SK-N-SH (cell line): ENCODE measurements at regions not wholly inside any gene's neighbourhood (a gene's known extent, or its start where the extent isn't known, plus 50 kb on each side); places are given as distances from the start of the nearest gene placed in this dataset.
"Not testable (repeated sequence)": the region's sequence is repeated elsewhere in the genome, so short reads cannot be mapped to it uniquely, and the experiment has no call there.

Experiments used
- CTCF ChIA-PET: fragments of 300-600, 350-600 bp; formaldehyde crosslinking; extraction: SDS; loops from one replicate; lab custom pipeline; 2021; lab: Yijun Ruan, JAX
- POLR2A ChIA-PET: fragments of 350-600 bp; sonication (Branson Sonifier 250); formaldehyde crosslinking; extraction: SDS; loops from one replicate; lab custom pipeline; 2020; ENCODE audit warnings: antibody characterized with exemption, inconsistent platforms; lab: Yijun Ruan, JAX
- DNase-seq: peaks from one replicate; pipeline ENCODE4 v3.0.0; 2012
- H2AFZ ChIP-seq: fragments of 200-600 bp; sonication (generic); 2 replicates; pipeline ENCODE4 v1.8.1; 2016; ENCODE audit warnings: antibody characterized with exemption, mild to moderate bottlenecking, low read depth
- H3F3A ChIP-seq: fragments of 200-600 bp; sonication (generic); replicated peaks from 2 replicates; pipeline ENCODE3; 2016; ENCODE audit warnings: antibody characterized with exemption, mild to moderate bottlenecking; ENCODE audit not compliant: insufficient read depth
- H3K27ac ChIP-seq, 2 experiments: fragments of 200-500 bp in 1 of 2; fragments of 200-600 bp in 1 of 2; sonication (Bioruptor generic) in 1 of 2; sonication (generic), shearing (Covaris generic) in 1 of 2; 2 replicates each; pipeline versions ENCODE4 v1.5.1 to v1.6.1; 2014 to 2016; ENCODE audit warnings: low read depth in 2 of 2, inconsistent platforms in 1 of 2, low read length in 1 of 2, mild to moderate bottlenecking in 1 of 2, mixed read lengths in 1 of 2
- H3K27me3 ChIP-seq: fragments of 200-600 bp; sonication (generic), shearing (Covaris generic); 2 replicates; pipeline ENCODE4 v1.6.1; 2016; ENCODE audit warnings: mixed run types; ENCODE audit not compliant: insufficient read depth
- H3K36me3 ChIP-seq, 2 experiments: fragments of 200-500 bp in 1 of 2; fragments of 200-600 bp in 1 of 2; sonication (Bioruptor generic) in 1 of 2; sonication (generic) in 1 of 2; replicated peaks in 1 of 2; 2 replicates each; pipeline versions ENCODE3 to v1.5.1; 2014 to 2016; ENCODE audit warnings: low read length in 1 of 2, mild to moderate bottlenecking in 1 of 2; ENCODE audit not compliant: insufficient read depth in 2 of 2, control insufficient read depth in 1 of 2
- H3K4me1 ChIP-seq, 2 experiments: fragments of 200-500 bp in 1 of 2; fragments of 200-600 bp in 1 of 2; sonication (Bioruptor generic) in 1 of 2; sonication (generic), shearing (Covaris generic) in 1 of 2; 2 replicates each; pipeline versions ENCODE4 v1.5.1 to v1.6.1; 2014 to 2016; ENCODE audit warnings: low read depth in 1 of 2, low read length in 1 of 2, mixed run types in 1 of 2; ENCODE audit not compliant: insufficient read depth in 2 of 2, control insufficient read depth in 1 of 2
- H3K4me2 ChIP-seq: fragments of 200-600 bp; sonication (generic), shearing (Covaris generic); 2 replicates; pipeline ENCODE4 v1.6.1; 2017; ENCODE audit warnings: mixed run types
- H3K4me3 ChIP-seq, 2 experiments: fragments of 200-500 bp in 1 of 2; fragments of 200-600 bp in 1 of 2; sonication (Bioruptor generic) in 1 of 2; sonication (generic), shearing (Covaris generic) in 1 of 2; 2 replicates each; pipeline versions ENCODE4 v1.5.1 to v1.8.1; 2014 to 2016; ENCODE audit warnings: low read depth in 2 of 2, inconsistent platforms in 1 of 2, low read length in 1 of 2, mild to moderate bottlenecking in 1 of 2, mixed read lengths in 1 of 2, moderate library complexity in 1 of 2
- H3K79me2 ChIP-seq: fragments of 200-600 bp; sonication (generic); 2 replicates; pipeline ENCODE4 v1.8.1; 2017; ENCODE audit warnings: mild to moderate bottlenecking; ENCODE audit not compliant: insufficient read depth
- H3K9ac ChIP-seq: fragments of 200-600 bp; sonication (generic); 2 replicates; pipeline ENCODE4 v1.6.1; 2017; ENCODE audit warnings: mixed run types
- H3K9me2 ChIP-seq: fragments of 200-600 bp; sonication (generic); 2 replicates; pipeline ENCODE4 v1.6.1; 2017; ENCODE audit warnings: mixed run types
- H3K9me3 ChIP-seq: fragments of 200-600 bp; sonication (generic); 2 replicates; pipeline ENCODE4 v1.6.1; 2017; ENCODE audit warnings: mixed run types, mild to moderate bottlenecking, moderate library complexity
- H4K20me1 ChIP-seq: fragments of 200-600 bp; sonication (generic); 2 replicates; pipeline ENCODE4 v1.6.1; 2017; ENCODE audit warnings: mild to moderate bottlenecking, mixed run types; ENCODE audit not compliant: insufficient read depth
- ELF1 ChIP-seq: IDR thresholded peaks from 2 replicates; pipeline ENCODE4 v1.4.0; 2012
- EZH2phosphoT487 ChIP-seq: fragments of 200-600 bp; sonication (generic); IDR thresholded peaks from 2 replicates; pipeline ENCODE4 v1.6.1; 2017; ENCODE audit warnings: low read depth, mixed run types, mild to moderate bottlenecking, antibody characterized with exemption, moderate library complexity, borderline replicate concordance
- FOSL2 ChIP-seq: IDR thresholded peaks from 2 replicates; pipeline ENCODE4 v1.4.0; 2012; ENCODE audit warnings: low read depth, mild to moderate bottlenecking, moderate library complexity, borderline replicate concordance
- FOXJ3 ChIP-seq: sonication (generic); formaldehyde crosslinking; IDR thresholded peaks from 2 replicates; pipeline ENCODE4 v1.5.1; 2020; ENCODE audit warnings: mild to moderate bottlenecking, missing genetic modification reagents
- FOXM1 ChIP-seq: IDR thresholded peaks from 2 replicates; pipeline ENCODE4 v1.4.0; 2012; ENCODE audit warnings: low read depth, mild to moderate bottlenecking
- JUND ChIP-seq: IDR thresholded peaks from 2 replicates; pipeline ENCODE4 v1.4.0; 2012
- NFIC ChIP-seq: IDR thresholded peaks from 2 replicates; pipeline ENCODE4 v1.4.0; 2012; ENCODE audit warnings: borderline replicate concordance
- POLR2AphosphoS5 ChIP-seq: IDR thresholded peaks from 2 replicates; pipeline ENCODE4 v1.6.1; 2012; ENCODE audit warnings: low read depth, low read length
- RCOR1 ChIP-seq: fragments of 150-350 bp; IDR thresholded peaks from 2 replicates; pipeline ENCODE4 v1.6.1; 2017; ENCODE audit warnings: antibody characterized with exemption, low read length
- RFX5 ChIP-seq: IDR thresholded peaks from 2 replicates; pipeline ENCODE4 v1.6.1; 2012; ENCODE audit warnings: mild to moderate bottlenecking, improper control_type of control experiment, low read length
- TAF1 ChIP-seq: IDR thresholded peaks from 2 replicates; pipeline ENCODE4 v1.6.1; 2012; ENCODE audit warnings: low read depth, mild to moderate bottlenecking, low read length, moderate library complexity, borderline replicate concordance
- TCF12 ChIP-seq: IDR thresholded peaks from 2 replicates; pipeline ENCODE4 v1.4.0; 2012
- YY1 ChIP-seq: IDR thresholded peaks from 2 replicates; pipeline ENCODE4 v1.4.0; 2012; ENCODE audit warnings: low read depth, mild to moderate bottlenecking
- WGBS: methylation state at CpG from one replicate; pipeline ENCODE4 v1.1.6; 2017; ENCODE audit warnings: low lambda C conversion rate; 5-methylcytosine and 5-hydroxymethylcytosine counted together
- TF ChIP-seq, protein P1 (sequence below): fragments of 200-600 bp; sonication (generic); IDR thresholded peaks from 2 replicates; pipeline ENCODE4 v1.6.1; 2017; ENCODE audit warnings: antibody characterized with exemption, mild to moderate bottlenecking, moderate library complexity
- TF ChIP-seq, protein P2 (sequence below): IDR thresholded peaks from 2 replicates; pipeline ENCODE4 v1.6.1; 2012; ENCODE audit warnings: mild to moderate bottlenecking, low read depth, low read length, moderate library complexity

DNA sequence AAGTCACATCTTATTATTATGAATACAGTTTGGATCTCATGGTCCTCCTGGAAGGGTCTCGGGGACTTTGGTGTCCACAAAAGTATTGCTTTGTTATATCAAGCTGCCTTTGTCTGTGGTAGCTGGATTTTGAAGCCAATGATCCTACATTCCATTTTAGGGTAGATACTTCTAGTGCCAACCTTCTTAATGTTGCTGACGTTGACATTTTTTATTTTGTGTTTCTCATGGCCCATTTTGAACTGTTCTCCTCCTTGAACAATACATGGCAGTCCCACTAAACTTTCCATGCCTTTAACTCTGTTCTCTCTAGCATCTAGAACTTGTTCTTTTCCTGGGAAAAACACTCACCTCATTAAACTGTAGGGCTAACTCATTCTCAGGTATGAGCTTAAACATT is 425.8 kb downstream of the KCTD16 start:
- H3K4me3 ChIP-seq = no peak overlapping the region
- no peaks in the 10 kb centered on the region for H3K36me3 ChIP-seq
- no peak overlapping the region for H2AFZ ChIP-seq
- H4K20me1 ChIP-seq = no peaks in the 10 kb centered on the region
- H3F3A ChIP-seq = no peaks in the 10 kb centered on the region
- H3K9me2 ChIP-seq = no peaks in the 10 kb centered on the region
- no peaks in the 10 kb centered on the region for H3K9me3 ChIP-seq
- DNase-seq = no peak
- TF ChIP-seq POLR2AphosphoS5 (no peak), EZH2phosphoT487 (no peak)
- TF ChIP-seq, all 33 proteins: peak for 0
- 21% methylated on average over 2 of the region's 2 CpGs for WGBS
- Histone ChIP-seq H3K4me1 (no peaks in the 10 kb centered on the region; a peak in 1 of 4 replicates), H3K79me2 (no peaks in the 10 kb centered on the region), H3K4me2 (no peak overlapping the region), H3K27ac (no peak overlapping the region), H3K9ac (no peak overlapping the region), H3K27me3 (no peaks in the 10 kb centered on the region)
- POLR2A ChIA-PET = no interaction called here
- CTCF ChIA-PET = no interaction called here

DNA sequence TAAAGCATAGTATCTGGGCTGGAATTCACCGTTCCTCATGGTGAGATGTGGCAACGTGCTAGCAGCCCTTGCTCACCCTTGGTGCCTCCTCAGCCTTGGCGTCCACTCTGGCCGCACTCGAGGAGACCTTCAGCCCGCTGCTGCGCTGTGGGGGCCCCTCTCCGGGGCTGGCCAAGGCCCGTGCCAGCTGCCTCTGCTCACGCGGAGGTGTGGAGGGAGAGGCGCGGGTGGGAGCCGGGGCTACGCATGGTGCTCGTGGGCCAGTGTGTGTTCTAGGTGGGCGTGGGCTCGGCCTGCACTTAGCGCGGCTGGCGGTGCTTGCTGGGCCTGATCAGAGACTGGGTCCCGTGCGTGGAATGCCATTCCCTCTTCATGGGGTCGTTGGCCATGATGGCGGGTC is 424.2 kb downstream of the KCTD16 start:
- no peaks in the 10 kb centered on the region for H4K20me1 ChIP-seq
- no peaks in the 10 kb centered on the region for H3K9me3 ChIP-seq
- H3K27me3 ChIP-seq = no peaks in the 10 kb centered on the region
- H3K9ac ChIP-seq = no peak overlapping the region
- H3K9me2 ChIP-seq = no peaks in the 10 kb centered on the region
- CTCF ChIA-PET = no interaction called here
- TF ChIP-seq POLR2AphosphoS5 (no peak), TAF1 (no peak), NFIC (no peak), FOSL2 (no peak), FOXM1 (no peak), JUND (no peak), ELF1 (no peak), RCOR1 (no peak), TCF12 (no peak), YY1 (no peak), RFX5 (no peak), FOXJ3 (CRISPR knock-in tag) (no peak)
- TF ChIP-seq, protein P1, sequence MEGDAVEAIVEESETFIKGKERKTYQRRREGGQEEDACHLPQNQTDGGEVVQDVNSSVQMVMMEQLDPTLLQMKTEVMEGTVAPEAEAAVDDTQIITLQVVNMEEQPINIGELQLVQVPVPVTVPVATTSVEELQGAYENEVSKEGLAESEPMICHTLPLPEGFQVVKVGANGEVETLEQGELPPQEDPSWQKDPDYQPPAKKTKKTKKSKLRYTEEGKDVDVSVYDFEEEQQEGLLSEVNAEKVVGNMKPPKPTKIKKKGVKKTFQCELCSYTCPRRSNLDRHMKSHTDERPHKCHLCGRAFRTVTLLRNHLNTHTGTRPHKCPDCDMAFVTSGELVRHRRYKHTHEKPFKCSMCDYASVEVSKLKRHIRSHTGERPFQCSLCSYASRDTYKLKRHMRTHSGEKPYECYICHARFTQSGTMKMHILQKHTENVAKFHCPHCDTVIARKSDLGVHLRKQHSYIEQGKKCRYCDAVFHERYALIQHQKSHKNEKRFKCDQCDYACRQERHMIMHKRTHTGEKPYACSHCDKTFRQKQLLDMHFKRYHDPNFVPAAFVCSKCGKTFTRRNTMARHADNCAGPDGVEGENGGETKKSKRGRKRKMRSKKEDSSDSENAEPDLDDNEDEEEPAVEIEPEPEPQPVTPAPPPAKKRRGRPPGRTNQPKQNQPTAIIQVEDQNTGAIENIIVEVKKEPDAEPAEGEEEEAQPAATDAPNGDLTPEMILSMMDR = no peak
- TF ChIP-seq, protein P2, sequence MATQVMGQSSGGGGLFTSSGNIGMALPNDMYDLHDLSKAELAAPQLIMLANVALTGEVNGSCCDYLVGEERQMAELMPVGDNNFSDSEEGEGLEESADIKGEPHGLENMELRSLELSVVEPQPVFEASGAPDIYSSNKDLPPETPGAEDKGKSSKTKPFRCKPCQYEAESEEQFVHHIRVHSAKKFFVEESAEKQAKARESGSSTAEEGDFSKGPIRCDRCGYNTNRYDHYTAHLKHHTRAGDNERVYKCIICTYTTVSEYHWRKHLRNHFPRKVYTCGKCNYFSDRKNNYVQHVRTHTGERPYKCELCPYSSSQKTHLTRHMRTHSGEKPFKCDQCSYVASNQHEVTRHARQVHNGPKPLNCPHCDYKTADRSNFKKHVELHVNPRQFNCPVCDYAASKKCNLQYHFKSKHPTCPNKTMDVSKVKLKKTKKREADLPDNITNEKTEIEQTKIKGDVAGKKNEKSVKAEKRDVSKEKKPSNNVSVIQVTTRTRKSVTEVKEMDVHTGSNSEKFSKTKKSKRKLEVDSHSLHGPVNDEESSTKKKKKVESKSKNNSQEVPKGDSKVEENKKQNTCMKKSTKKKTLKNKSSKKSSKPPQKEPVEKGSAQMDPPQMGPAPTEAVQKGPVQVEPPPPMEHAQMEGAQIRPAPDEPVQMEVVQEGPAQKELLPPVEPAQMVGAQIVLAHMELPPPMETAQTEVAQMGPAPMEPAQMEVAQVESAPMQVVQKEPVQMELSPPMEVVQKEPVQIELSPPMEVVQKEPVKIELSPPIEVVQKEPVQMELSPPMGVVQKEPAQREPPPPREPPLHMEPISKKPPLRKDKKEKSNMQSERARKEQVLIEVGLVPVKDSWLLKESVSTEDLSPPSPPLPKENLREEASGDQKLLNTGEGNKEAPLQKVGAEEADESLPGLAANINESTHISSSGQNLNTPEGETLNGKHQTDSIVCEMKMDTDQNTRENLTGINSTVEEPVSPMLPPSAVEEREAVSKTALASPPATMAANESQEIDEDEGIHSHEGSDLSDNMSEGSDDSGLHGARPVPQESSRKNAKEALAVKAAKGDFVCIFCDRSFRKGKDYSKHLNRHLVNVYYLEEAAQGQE = no peak
- POLR2A ChIA-PET = no interaction called here
- H3K4me1 ChIP-seq = no peaks in the 10 kb centered on the region; a peak in 1 of 4 replicates
- no peaks in the 10 kb centered on the region for H3K36me3 ChIP-seq
- 68% methylated on average over 14 of the region's 25 CpGs for WGBS
- H3K79me2 ChIP-seq = no peaks in the 10 kb centered on the region
- H3K27ac ChIP-seq = no peak overlapping the region
- DNase-seq = no peak
- no peak overlapping the region for H2AFZ ChIP-seq
- no peaks in the 10 kb centered on the region for H3F3A ChIP-seq
- no peak overlapping the region for H3K4me2 ChIP-seq
- no peak overlapping the region for H3K4me3 ChIP-seq

DNA sequence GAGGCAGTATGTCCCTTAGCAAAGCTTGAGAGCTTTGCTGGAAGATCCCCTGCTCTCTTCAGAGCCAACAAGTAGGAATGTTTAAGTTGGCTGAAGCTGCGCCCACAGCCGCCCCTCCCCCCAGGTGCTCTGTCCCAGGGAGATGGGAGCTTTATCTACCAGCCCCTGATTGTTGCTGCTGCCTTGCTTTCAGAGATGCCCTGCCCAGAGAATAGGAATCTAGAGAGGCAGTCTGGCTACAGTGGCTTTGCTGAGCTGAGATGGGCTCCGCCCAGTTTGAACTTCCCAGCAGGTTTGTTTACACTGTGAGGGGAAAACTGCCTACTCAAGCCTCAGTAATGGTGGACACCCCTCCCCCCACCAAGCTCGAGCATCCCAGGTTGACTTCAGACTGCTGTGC is 423.6 kb downstream of the KCTD16 start:
- CTCF ChIA-PET, H3K79me2 ChIP-seq, H3K9me3 ChIP-seq, H3F3A ChIP-seq, DNase-seq, H4K20me1 ChIP-seq, POLR2A ChIA-PET, H3K4me2 ChIP-seq, H3K4me3 ChIP-seq, H2AFZ ChIP-seq, H3K36me3 ChIP-seq, H3K27me3 ChIP-seq, H3K9ac ChIP-seq, H3K9me2 ChIP-seq, H3K4me1 ChIP-seq, H3K27ac ChIP-seq: not testable (repeated sequence)
- 55% methylated on average over 2 of the region's 4 CpGs for WGBS
